ENCODE measurements at regions not wholly inside any gene's neighbourhood (a gene's known extent, or its start where the extent isn't known, plus 50 kb on each side); places are given as distances from the start of the nearest gene placed in this dataset.
A peak's percentile ranks its signal among the peaks of the same experiment; 100 is the strongest.

- no peak for DNase-seq
Observed at GRCh38 chr4:186934841-186935443, 211.3 kb upstream of the FAT1 start.

DNA sequence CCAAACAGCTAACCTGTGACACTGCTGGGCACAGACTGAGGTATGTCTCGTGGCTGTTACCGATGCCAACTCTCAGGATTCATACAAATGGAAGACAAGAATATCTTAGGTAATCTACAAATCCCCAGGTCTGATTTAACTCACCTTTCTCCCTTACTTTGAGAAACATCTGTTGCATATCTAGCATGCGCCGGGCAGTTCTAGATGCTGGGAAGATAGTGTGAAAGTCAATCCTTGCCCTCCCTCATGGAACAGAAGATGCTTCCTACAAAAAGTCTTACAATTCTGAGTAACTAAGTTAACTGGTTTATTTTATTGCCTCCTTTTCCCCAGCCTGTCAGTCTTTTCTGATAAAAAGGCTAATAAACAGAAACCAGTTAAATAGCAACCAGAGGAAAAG lies 212.2 kb upstream of the FAT1 start:
- no peak for DNase-seq

GRCh38 chr4:186936496-186937375 lies 213.1 kb upstream of the FAT1 start:
- peak; percentile 75 for DNase-seq

GRCh38 chr4:186939226-186939625 lies 215.6 kb upstream of the FAT1 start:
- DNase-seq: no peak

GRCh38 chr4:186939766-186940165 lies 216.1 kb upstream of the FAT1 start:
- no peak for DNase-seq

GRCh38 chr4:186940476-186940875 lies 216.8 kb upstream of the FAT1 start:
- DNase-seq: no peak

GRCh38 chr4:186942758-186943377 lies 219.2 kb upstream of the FAT1 start:
- peak; percentile 49 for DNase-seq

- DNase-seq: no peak
Observed at GRCh38 chr4:186943411-186943810, 219.8 kb upstream of the FAT1 start.

GRCh38 chr4:186946136-186946535 lies 222.5 kb upstream of the FAT1 start:
- DNase-seq: no peak

DNA sequence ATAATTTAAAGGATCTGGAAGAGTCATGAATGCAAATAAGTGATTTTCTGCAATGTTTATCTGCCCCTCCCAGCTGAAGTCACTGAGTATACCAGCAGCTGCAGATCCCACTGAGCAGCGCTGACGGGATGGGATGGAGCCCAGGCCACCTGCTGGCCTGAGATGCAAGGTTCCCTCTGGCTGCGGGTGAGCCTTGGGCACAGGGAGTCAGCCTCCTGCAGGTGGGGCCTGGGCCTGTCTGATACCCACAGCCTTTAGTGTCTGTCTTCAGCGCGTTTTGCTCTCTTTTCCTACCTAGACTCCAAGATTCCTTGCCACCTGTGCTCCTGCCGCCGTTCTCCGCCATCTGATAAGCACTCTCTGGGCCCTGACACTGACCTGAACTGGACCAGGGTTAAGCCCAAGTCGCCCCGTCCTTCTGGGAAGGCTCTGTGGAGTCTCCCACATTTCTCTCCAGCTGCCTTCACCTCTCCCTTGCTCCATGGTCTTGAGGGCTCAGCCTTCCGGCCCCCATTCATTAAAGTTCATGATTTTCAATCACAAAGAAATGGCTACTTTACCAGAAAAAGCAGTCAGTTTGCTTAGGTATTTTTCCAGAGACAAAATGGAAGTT lies 223.1 kb upstream of the FAT1 start:
- DNase-seq: peak; percentile 41

DNA sequence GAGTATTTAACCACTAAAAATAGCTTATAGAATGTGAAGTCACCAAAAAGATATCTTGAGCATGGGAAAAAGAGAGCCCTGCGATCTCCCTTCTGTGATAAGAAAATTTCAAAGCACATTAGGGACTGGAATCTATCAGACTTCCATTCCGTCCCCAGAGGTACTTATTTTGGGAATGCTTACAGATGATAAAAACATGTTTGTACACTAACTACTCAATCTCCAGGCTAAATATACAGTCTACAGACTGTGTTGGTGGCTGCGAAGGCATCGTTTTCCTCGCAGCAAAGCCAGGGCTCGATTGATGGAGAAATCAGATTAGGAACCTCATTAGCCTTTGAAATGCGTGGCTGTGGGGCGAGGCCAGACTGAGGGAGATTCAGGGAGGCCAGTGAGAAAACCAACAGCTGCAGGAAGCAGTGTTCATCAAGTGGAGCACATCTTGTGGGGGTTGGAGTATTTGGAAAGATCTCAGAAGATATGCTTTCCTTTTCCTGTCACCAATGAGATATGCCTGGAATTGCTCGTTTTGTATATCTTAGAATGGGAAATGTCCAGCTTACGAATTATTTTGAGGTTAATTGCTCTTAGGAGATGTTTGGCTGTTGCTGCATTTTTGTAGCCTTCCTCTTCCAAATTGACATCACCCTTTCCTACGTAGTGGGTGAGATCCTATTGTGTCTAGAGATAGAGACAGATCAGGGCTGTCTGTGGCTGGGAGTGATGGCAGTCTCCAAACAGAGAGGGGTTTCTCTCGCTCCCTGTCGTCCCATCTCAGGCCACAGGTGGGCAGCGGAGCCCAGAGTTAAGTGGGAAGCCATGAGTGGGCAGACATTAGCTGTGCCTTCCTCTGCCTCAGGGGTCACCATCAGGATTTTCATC lies 224.9 kb upstream of the FAT1 start:
- peak; percentile 57 for DNase-seq

- no peak for DNase-seq
Observed at GRCh38 chr4:186949847-186950246, 226.2 kb upstream of the FAT1 start.

GRCh38 chr4:186952709-186953108 lies 229.1 kb upstream of the FAT1 start:
- DNase-seq: no peak

DNA sequence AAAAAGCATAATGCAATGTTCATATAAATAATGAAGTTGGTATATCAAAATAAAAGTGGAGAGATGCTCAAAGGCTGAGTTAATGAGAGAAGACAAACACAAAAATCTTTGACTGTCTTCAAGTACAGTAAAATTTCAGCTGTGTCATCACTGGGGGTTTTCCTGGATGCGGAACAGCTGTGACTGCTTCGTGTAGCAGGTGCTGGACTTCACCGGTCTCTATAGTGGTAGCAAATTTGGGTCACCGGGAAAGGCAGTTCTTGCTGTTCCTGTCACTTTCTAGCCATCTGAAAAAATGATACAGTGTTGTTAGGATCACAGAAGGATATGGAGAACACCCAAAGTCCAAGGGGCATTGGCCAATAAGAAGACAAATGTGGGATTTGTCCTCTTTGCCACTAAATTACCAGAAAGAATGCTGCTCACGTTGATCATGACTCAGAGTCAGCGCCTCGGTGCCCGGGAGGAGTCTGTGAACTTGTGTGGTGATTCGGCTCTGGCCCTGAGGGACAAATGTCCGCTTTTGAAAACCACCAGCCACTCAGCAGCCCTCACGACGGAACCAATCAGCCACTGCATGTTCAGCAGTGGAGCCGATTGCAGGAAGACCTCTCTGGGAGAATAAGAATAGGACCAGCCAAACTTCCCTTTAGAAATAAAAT lies 230.1 kb upstream of the FAT1 start:
- no peak for DNase-seq

GRCh38 chr4:186954509-186954908 lies 230.9 kb upstream of the FAT1 start:
- DNase-seq: no peak

DNA sequence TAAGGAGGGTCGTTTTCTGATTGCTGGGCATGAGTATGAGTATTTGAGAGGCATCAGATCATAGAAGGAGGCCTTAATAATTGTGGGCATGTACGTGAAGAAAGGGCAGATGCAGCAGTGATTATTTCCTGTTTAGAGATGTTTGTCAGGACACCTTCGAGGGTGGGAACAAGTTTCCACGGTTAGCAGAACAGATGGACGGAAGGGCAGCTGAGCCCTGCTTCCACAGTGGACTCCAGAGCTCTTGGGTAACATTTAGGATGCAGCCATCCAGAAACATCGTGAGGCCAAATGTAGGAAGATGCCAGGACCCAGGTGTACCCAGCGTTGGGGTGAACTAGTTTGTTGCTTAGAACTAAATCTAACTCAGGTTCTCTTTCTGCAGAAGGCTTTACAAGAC lies 231.3 kb upstream of the FAT1 start:
- DNase-seq: no peak

DNA sequence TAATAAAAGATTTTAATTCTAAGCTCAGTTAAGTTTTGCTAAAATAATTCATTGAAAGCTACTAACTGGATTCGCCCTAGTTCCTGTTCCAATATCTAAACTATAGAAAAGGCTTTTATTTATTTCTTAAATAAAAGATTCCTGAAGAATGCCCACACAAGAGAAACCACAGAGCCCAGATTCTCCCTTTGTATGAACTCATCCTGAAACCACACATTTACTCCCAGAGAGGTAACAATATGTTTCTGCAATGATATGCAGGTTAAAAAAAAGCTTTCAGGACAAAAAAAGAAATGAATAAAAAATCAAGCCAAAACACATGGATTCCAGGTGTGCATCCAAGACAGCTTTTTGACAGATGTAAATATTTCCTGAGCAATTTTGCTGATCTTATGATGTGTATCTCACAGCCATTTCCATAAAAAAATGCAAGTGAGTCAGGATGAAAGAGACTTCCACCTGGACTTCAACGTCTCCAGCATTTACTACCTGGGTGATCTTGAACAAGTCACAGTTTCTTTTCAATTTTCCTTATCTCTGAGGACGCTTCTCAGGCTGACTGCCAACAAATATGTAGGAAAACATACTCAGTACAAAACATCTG lies 234.4 kb upstream of the FAT1 start:
- no peak for DNase-seq

- no peak for DNase-seq
Observed at GRCh38 chr4:186958726-186959350, 235.2 kb upstream of the FAT1 start.

DNA sequence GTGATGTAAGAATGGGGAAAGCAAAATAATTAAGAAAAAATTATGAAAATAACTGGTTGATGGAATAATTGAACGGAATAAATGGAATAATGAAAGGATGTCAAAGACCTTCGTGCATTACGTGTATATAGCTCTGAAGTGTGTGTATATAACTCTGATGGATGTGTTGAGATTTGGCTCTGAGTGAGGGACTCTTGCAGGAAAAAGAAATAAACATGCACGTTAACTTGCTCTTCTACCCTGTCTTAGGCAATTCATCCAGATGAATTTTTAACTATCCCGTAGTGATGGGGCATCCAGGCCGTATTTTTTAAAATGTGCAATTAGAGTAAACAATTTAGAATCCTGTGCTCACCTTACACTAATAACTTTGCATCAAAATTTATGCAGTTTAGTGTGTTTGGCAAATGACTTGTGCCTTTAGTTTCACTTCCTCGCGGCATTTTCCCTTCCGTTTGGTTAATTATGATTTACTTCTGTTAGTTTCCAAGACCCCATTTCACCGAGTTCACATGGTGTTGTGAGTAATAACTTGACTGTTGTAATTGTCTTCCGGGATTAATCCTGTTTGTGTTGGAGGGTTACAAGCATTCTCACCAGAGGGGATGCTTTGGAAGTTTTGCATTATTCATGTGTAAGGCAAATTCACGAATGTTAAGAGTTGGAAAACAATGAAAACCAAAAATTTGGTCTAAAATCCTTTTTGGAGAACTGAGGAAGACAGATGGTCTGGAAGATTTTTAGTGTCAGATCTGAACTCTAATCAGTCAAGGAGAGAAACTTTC lies 256.5 kb upstream of the FAT1 start:
- peak; percentile 51 for DNase-seq

- DNase-seq: peak; percentile 50
Observed at GRCh38 chr4:186981161-186981560, 257.5 kb upstream of the FAT1 start.
